Upper lobe of left lung (tissue), 6 donors: ENCODE measurements at regions not wholly inside any gene's neighbourhood (a gene's known extent, or its start where the extent isn't known, plus 50 kb on each side); places are given as distances from the start of the nearest gene placed in this dataset.
A peak's percentile ranks its signal among the peaks of the same experiment; 100 is the strongest.

ENCODE experiments used
- ATAC-seq, 2 donors: fragments of 200-7000 bp; cut with Tn5 transposase; one replicate each; pipeline ENCODE4 v1.9.1; 2022; ENCODE audit warnings: mild to moderate bottlenecking in 2 of 2, moderate library complexity in 2 of 2; ENCODE audit not compliant: low FRiP score in 2 of 2
- DNase-seq, 2 donors: peaks; one replicate each; pipeline ENCODE4 v3.0.0-alpha.2; 2019 to 2020
- H3K27ac ChIP-seq, 4 donors: fragments of 200-600 bp; sonication (generic); one replicate each; pipeline ENCODE4 v1.5.1; 2016 to 2019
- H3K27me3 ChIP-seq, 4 donors: fragments of 200-600 bp; sonication (generic); one replicate each; pipeline ENCODE4 v1.5.1; 2017 to 2019
- H3K36me3 ChIP-seq, 4 donors: fragments of 200-600 bp; sonication (generic); one replicate each; pipeline ENCODE4 v1.5.1; 2016 to 2019
- H3K4me1 ChIP-seq, 4 donors: fragments of 200-600 bp; sonication (generic); one replicate each; pipeline ENCODE4 v1.5.1; 2018 to 2019
- H3K4me3 ChIP-seq, 4 donors: fragments of 200-600 bp; sonication (generic); one replicate each; pipeline ENCODE4 v1.5.1; 2017 to 2019; ENCODE audit warnings: mild to moderate bottlenecking in 2 of 4, moderate library complexity in 1 of 4
- H3K9me3 ChIP-seq, 4 donors: fragments of 200-600 bp; sonication (generic); one replicate each; pipeline ENCODE4 v1.5.1; 2018 to 2019
- CTCF ChIP-seq, 6 experiments: fragments of 450-650 bp in 4 of 6; fragments of 200-600 bp in 2 of 6; sonication (generic) in 2 of 6; IDR thresholded peaks; one replicate each; pipeline ENCODE4 v1.5.1; 2016 to 2019; ENCODE audit warnings: antibody characterized with exemption in 6 of 6
- EP300 ChIP-seq, 4 donors: sonication (generic); formaldehyde crosslinking; IDR thresholded peaks; one replicate each; pipeline ENCODE4 v1.5.1; 2017; ENCODE audit warnings: antibody characterized with exemption in 4 of 4, control low read depth in 2 of 4
- POLR2A ChIP-seq, 4 donors: fragments of 450-650 bp; IDR thresholded peaks; one replicate each; pipeline ENCODE4 v1.5.1; 2016 to 2017; ENCODE audit warnings: antibody characterized with exemption in 4 of 4, mild to moderate bottlenecking in 2 of 4
- POLR2AphosphoS5 ChIP-seq, 2 donors: sonication (generic); formaldehyde crosslinking; IDR thresholded peaks; one replicate each; pipeline ENCODE4 v1.5.1; 2017; ENCODE audit warnings: antibody characterized with exemption in 2 of 2
- WGBS, 2 donors: methylation state at CpG; one replicate each; pipeline ENCODE4 v1.1.5; 2017 to 2018; 5-methylcytosine and 5-hydroxymethylcytosine counted together
- donor health status: DM: no; HTN: no; CAD: no; lungs with moderate emphysema.
- donor health status: DM: no; HTN: yes; CAD: no; lungs with severe emphysema.

GRCh38 chr20:62578294-62578897 is 63.9 kb upstream of the SLCO4A1 start:
- Histone ChIP-seq H3K36me3 (no peaks in the 10 kb centered on the region), H3K27me3 (peaks cover 0 to 27% (median 13%) of the 10 kb centered on the region in 4 donors), H3K4me3 (no peak overlapping the region), H3K9me3 (no peaks in the 10 kb centered on the region), H3K27ac (no peak overlapping the region), H3K4me1 (peaks cover 0 to 13% (median 2%) of the 10 kb centered on the region in 4 donors)
- DNase-seq (peak in 1 of 2 donors; percentile 72), ATAC-seq (no peak)
- TF ChIP-seq POLR2A (IDR thresholded peaks at IDR 0.05) (no peak), EP300 (IDR thresholded peaks at IDR 0.05) (no peak), POLR2AphosphoS5 (IDR thresholded peaks at IDR 0.05) (no peak), CTCF (IDR thresholded peaks at IDR 0.05) (no peak)
- WGBS, 2 donors = 62 to 72% methylated on average over 6 to 19 of the region's 20 CpGs

DNA sequence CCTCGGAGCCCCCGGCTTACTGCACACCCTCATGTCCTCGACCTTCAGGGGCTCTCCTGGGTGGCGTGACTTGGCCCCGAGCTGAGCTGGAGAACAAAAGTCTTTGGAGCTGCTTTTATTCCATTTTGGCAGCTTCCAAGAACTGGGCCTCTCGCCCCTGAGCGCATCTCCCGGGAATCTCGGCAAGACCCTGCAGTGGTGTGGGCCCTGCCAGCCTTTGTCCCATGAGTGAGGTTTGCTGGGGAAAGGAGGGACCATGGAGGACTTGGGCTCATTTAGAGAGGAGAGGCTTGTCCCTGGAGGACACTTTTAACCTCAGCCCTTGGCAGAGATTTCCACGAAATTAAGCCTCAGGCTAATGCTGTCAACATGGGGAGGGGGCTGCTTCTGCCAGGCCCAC is 62.3 kb upstream of the SLCO4A1 start:
- H3K27me3 ChIP-seq = peaks cover 0 to 28% (median 13%) of the 10 kb centered on the region in 4 donors
- DNase-seq (no peak), ATAC-seq (no peak)
- H3K4me1 ChIP-seq = peaks cover 0 to 13% (median 2%) of the 10 kb centered on the region in 4 donors
- H3K27ac ChIP-seq = no peak overlapping the region
- no peaks in the 10 kb centered on the region for H3K9me3 ChIP-seq
- TF ChIP-seq POLR2A (IDR thresholded peaks at IDR 0.05) (no peak), POLR2AphosphoS5 (IDR thresholded peaks at IDR 0.05) (no peak), EP300 (IDR thresholded peaks at IDR 0.05) (no peak), CTCF (IDR thresholded peaks at IDR 0.05) (no peak)
- 35 to 46% methylated on average over 3 to 9 of the region's 10 CpGs for WGBS, 2 donors
- no peaks in the 10 kb centered on the region for H3K36me3 ChIP-seq
- H3K4me3 ChIP-seq = no peak overlapping the region

DNA sequence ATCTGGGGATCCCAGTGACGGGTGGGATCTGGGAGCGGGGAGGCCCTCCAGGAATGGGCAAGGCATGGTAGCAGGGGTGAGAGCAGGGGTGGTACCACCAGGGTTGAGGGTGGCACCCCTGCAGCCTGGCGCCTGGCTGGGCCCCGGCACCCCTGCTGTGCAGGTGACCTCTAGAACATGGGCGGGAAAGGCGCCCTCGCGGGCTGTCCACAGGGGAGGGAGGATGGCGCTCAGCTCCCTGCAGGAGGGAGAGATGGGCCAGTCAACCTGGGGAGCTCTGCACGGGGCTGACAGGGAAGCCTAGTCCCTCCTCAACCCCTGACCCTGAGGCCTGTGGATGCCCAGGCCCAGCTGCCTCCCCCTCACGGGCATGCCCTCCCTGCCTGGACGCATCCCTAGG is 61.6 kb upstream of the SLCO4A1 start:
- no peak for TF ChIP-seq POLR2A (IDR thresholded peaks at IDR 0.05)
- no peak for TF ChIP-seq EP300 (IDR thresholded peaks at IDR 0.05)
- TF ChIP-seq POLR2AphosphoS5 (IDR thresholded peaks at IDR 0.05) = no peak
- TF ChIP-seq CTCF (IDR thresholded peaks at IDR 0.05) = no peak
- no peak for ATAC-seq

DNA sequence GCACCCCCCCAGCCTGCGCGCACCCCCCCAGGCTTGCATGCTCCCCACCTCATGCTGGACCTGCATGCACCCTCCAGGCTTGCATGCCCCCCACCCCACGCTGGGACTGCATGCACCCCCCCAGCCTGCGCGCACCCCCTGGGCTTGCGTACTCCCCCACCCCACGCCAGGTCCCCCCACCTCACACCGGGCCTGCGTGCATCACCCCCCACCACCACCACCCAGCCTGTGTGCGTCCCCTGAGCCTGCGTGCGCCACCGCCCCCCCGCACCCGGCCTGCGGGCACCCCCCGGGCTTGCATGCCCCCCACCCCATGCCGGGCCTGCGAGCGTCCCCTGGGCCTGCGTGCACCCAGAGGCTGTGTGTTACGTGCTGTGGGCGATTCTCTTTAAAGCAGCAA is 61.0 kb upstream of the SLCO4A1 start:
- ATAC-seq = no peak
- DNase-seq = peak in 1 of 2 donors; percentile 73
- Histone ChIP-seq H3K27me3 (peaks cover 0 to 28% (median 10%) of the 10 kb centered on the region in 4 donors), H3K4me3 (no peak overlapping the region), H3K4me1 (peaks cover 0 to 13% (median 2%) of the 10 kb centered on the region in 4 donors), H3K36me3 (no peaks in the 10 kb centered on the region), H3K27ac (no peak overlapping the region), H3K9me3 (no peaks in the 10 kb centered on the region)
- 61% methylated on average over 8 of the region's 23 CpGs; no CpG with 5 or more reads in 1 of the 2 donors for WGBS, 2 donors
- TF ChIP-seq EP300 (IDR thresholded peaks at IDR 0.05) = no peak
- no peak for TF ChIP-seq POLR2AphosphoS5 (IDR thresholded peaks at IDR 0.05)
- TF ChIP-seq POLR2A (IDR thresholded peaks at IDR 0.05) = no peak
- TF ChIP-seq CTCF (IDR thresholded peaks at IDR 0.05) = no peak

More for the DNA sequence above, 61.6 kb upstream of the SLCO4A1 start:
- Histone ChIP-seq H3K27me3 (peaks cover 0 to 28% (median 13%) of the 10 kb centered on the region in 4 donors), H3K27ac (no peak overlapping the region), H3K4me3 (no peak overlapping the region), H3K36me3 (no peaks in the 10 kb centered on the region), H3K4me1 (peaks cover 0 to 13% (median 2%) of the 10 kb centered on the region in 4 donors), H3K9me3 (no peaks in the 10 kb centered on the region)
- DNase-seq = peak in 1 of 2 donors; percentile 50
- 72 to 88% methylated on average over 2 to 12 of the region's 12 CpGs for WGBS, 2 donors

- Histone ChIP-seq H3K36me3 (no peaks in the 10 kb centered on the region), H3K27ac (no peak overlapping the region), H3K27me3 (peaks cover 0 to 28% (median 9%) of the 10 kb centered on the region in 4 donors), H3K4me3 (no peak overlapping the region), H3K9me3 (no peaks in the 10 kb centered on the region), H3K4me1 (peaks cover 0 to 13% (median 2%) of the 10 kb centered on the region in 4 donors)
- 19 to 28% methylated on average over 10 to 16 of the region's 16 CpGs for WGBS, 2 donors
- TF ChIP-seq POLR2A (IDR thresholded peaks at IDR 0.05) (no peak), POLR2AphosphoS5 (IDR thresholded peaks at IDR 0.05) (no peak), CTCF (IDR thresholded peaks at IDR 0.05) (no peak), EP300 (IDR thresholded peaks at IDR 0.05) (no peak)
- DNase-seq (peak in 1 of 2 donors; percentile 45), ATAC-seq (no peak)
These were observed 60.5 kb upstream of the SLCO4A1 start for GRCh38 chr20:62581806-62582205.
